Natural killer cell treated with Interleukin-12 subunit alpha and Interleukin-12 subunit beta and Interleukin-15 and Interleukin-18, amount 100 ng/mL, for 72 hours (primary cell): ENCODE measurements at regions not wholly inside any gene's neighbourhood (a gene's known extent, or its start where the extent isn't known, plus 50 kb on each side); places are given as distances from the start of the nearest gene placed in this dataset.
"Not testable (repeated sequence)": the region's sequence is repeated elsewhere in the genome, so short reads cannot be mapped to it uniquely, and the experiment has no call there.

Source experiments
- ATAC-seq, 2 donors: fragments of 150-1000 bp; cut with Tn5 transposase in 1 of 2; sonication (Bioruptor Pico), chemical (Tn5 transposase) in 1 of 2; 2 replicates each; pipeline ENCODE4 v1.10.0; 2021
- DNase-seq: peaks from one replicate; pipeline ENCODE4 v3.0.0; 2022; ENCODE audit warnings: low spot score
- H3K27ac Mint-ChIP-seq, 2 donors: 1 replicate in 1 of 2; 2 replicates in 1 of 2; pipeline ENCODE4 v1.8.0; 2022; ENCODE audit warnings: mixed read lengths in 2 of 2, mild to moderate bottlenecking in 1 of 2, moderate library complexity in 1 of 2
- H3K27me3 Mint-ChIP-seq, 2 donors: 1 replicate in 1 of 2; 2 replicates in 1 of 2; pipeline ENCODE4 v1.8.0; 2022; ENCODE audit warnings: mixed read lengths in 2 of 2
- H3K36me3 Mint-ChIP-seq: one replicate; pipeline ENCODE4 v1.8.0; 2022; ENCODE audit warnings: mixed read lengths
- H3K4me1 Mint-ChIP-seq, 2 donors: 1 replicate in 1 of 2; 2 replicates in 1 of 2; pipeline ENCODE4 v1.8.0; 2022; ENCODE audit warnings: low read depth in 2 of 2, mixed read lengths in 2 of 2, mild to moderate bottlenecking in 1 of 2
- H3K4me3 Mint-ChIP-seq: one replicate; pipeline ENCODE4 v1.8.0; 2022; ENCODE audit warnings: mixed read lengths
- H3K9me3 Mint-ChIP-seq: 2 replicates; pipeline ENCODE4 v1.8.0; 2022; ENCODE audit warnings: mixed read lengths

- DNase-seq: no peak
- ATAC-seq: no peak
- Mint-ChIP-seq H3K9me3 (no peaks in the 10 kb centered on the region), H3K27ac (no peak overlapping the region), H3K4me3 (no peak overlapping the region), H3K4me1 (no peaks in the 10 kb centered on the region), H3K27me3 (peaks cover 28 to 32% of the 10 kb centered on the region in 2 donors), H3K36me3 (no peaks in the 10 kb centered on the region)
These were observed 187.5 kb upstream of the HES1 start for GRCh38 chr3:193948459-193948858.

DNA sequence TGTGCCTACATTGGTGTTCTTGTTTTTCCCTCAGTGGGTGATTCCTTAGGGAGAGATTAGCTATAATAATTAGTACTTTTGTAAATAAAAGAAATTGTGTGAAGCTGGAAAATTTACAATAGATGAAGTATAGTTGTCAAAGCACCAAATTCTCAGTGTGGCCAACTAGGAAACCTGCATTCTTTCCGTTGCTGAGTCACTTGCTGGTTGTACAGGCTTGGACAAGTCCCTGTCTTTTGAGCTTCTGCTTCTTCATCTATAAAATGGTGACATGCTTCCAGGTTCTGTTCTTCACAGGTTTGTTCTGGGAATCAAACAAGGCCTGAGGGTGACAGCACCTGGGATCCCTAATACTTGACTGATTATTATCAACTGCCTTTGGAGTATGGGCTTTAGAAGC is 184.1 kb upstream of the HES1 start:
- DNase-seq (no peak), ATAC-seq (no peak)
- H3K36me3 Mint-ChIP-seq: peaks cover 18% of the 10 kb centered on the region
- H3K9me3 Mint-ChIP-seq: peaks cover 12% of the 10 kb centered on the region
- no peaks in the 10 kb centered on the region for H3K4me1 Mint-ChIP-seq
- peaks cover 35 to 50% of the 10 kb centered on the region in 2 donors for H3K27me3 Mint-ChIP-seq
- H3K4me3 Mint-ChIP-seq: no peak overlapping the region
- H3K27ac Mint-ChIP-seq: no peak overlapping the region

- H3K4me1 Mint-ChIP-seq: no peaks in the 10 kb centered on the region
- H3K27ac Mint-ChIP-seq: no peak overlapping the region
- DNase-seq: no peak
- H3K27me3 Mint-ChIP-seq: peaks cover 29 to 49% of the 10 kb centered on the region in 2 donors
- peaks cover 18% of the 10 kb centered on the region for H3K36me3 Mint-ChIP-seq
- ATAC-seq: no peak
- peaks cover 12% of the 10 kb centered on the region for H3K9me3 Mint-ChIP-seq
- H3K4me3 Mint-ChIP-seq: no peak overlapping the region
These were observed 181.2 kb upstream of the HES1 start for GRCh38 chr3:193954752-193955151.

- Mint-ChIP-seq H3K4me1 (no peaks in the 10 kb centered on the region), H3K4me3 (no peak overlapping the region), H3K9me3 (peaks cover 12% of the 10 kb centered on the region), H3K36me3 (peaks cover 18% of the 10 kb centered on the region), H3K27me3 (peaks cover 34 to 59% of the 10 kb centered on the region in 2 donors), H3K27ac (no peak overlapping the region)
- DNase-seq (no peak), ATAC-seq (no peak)
These were observed 180.2 kb upstream of the HES1 start for GRCh38 chr3:193955719-193956118.

- DNase-seq (no peak), ATAC-seq (no peak)
- Mint-ChIP-seq H3K4me1 (peaks cover 0 to 10% of the 10 kb centered on the region in 2 donors), H3K36me3 (peaks cover 10% of the 10 kb centered on the region), H3K4me3 (no peak overlapping the region), H3K27me3 (peaks cover 41 to 64% of the 10 kb centered on the region in 2 donors), H3K27ac (no peak overlapping the region), H3K9me3 (peaks cover 8% of the 10 kb centered on the region)
These were observed 176.1 kb upstream of the HES1 start for GRCh38 chr3:193959861-193960260.

DNA sequence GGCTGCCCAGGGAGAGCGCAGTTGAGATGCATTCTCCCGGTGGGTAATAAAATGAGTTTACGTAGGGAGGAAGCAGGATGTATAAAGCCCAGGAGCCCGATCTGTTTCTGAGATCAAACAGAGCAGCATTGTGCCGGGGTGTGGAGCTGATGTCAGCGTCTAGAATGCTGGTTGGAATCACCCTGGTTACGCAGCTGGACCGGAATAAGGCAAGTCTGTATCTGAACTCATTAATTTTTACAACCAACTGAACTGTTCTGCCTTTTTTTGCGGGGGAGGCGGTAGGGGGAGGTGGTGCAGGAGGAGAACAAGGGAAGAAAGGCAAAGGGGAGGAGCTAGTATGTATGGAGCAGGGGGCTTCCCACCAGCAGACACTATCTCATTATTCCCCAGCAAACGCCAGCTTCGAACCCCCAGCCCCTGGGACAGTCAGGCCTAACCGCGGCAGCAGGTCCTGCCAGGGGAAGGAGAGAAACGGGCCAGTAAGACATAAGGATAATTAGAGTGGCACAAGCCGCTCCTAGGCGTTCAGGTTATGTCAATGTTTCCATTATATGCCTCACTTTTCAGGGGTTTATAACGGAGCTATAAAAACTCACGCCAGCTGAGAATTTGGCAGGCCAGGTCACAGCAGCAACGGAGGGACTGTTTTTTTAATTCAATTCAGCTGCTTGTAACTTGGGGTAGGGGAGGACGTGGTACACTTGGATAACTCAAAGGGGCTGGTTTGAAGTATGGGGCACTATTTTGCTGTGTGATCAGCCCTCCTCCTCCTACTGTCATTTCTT is 175.3 kb upstream of the HES1 start:
- DNase-seq (no peak), ATAC-seq (no peak)
- Mint-ChIP-seq H3K9me3 (peaks cover 5% of the 10 kb centered on the region), H3K4me1 (peaks cover 0 to 10% of the 10 kb centered on the region in 2 donors), H3K27me3 (peaks cover 43 to 72% of the 10 kb centered on the region in 2 donors), H3K27ac (no peak overlapping the region), H3K36me3 (peaks cover 5% of the 10 kb centered on the region), H3K4me3 (no peak overlapping the region)

- H3K36me3 Mint-ChIP-seq: no peaks in the 10 kb centered on the region
- no peak for DNase-seq
- H3K27ac Mint-ChIP-seq: no peak overlapping the region
- H3K4me3 Mint-ChIP-seq: no peak overlapping the region
- peaks cover 0 to 10% of the 10 kb centered on the region in 2 donors for H3K4me1 Mint-ChIP-seq
- H3K27me3 Mint-ChIP-seq: peaks cover 43 to 73% of the 10 kb centered on the region in 2 donors
- no peak for ATAC-seq
- H3K9me3 Mint-ChIP-seq: no peaks in the 10 kb centered on the region
These were observed 172.8 kb upstream of the HES1 start for GRCh38 chr3:193962986-193963685.

GRCh38 chr3:193963808-193964516 is 172.0 kb upstream of the HES1 start:
- H3K27ac Mint-ChIP-seq: peak overlapping the region in 1 of 2 donors; percentile 38
- H3K4me3 Mint-ChIP-seq: peak overlapping the region; percentile 19
- H3K27me3 Mint-ChIP-seq: peaks cover 45 to 77% of the 10 kb centered on the region in 2 donors
- ATAC-seq (peak; percentile 83 to 93), DNase-seq (no peak)
- no peaks in the 10 kb centered on the region for H3K9me3 Mint-ChIP-seq
- H3K4me1 Mint-ChIP-seq: peaks cover 0 to 10% of the 10 kb centered on the region in 2 donors
- no peaks in the 10 kb centered on the region for H3K36me3 Mint-ChIP-seq

GRCh38 chr3:193964517-193964880 is 171.4 kb upstream of the HES1 start:
- ATAC-seq (no peak), DNase-seq (no peak)
- Mint-ChIP-seq H3K9me3 (no peaks in the 10 kb centered on the region), H3K27me3 (peaks cover 42 to 77% of the 10 kb centered on the region in 2 donors), H3K27ac (no peak overlapping the region), H3K36me3 (no peaks in the 10 kb centered on the region), H3K4me1 (peaks cover 0 to 10% of the 10 kb centered on the region in 2 donors), H3K4me3 (peak overlapping the region; percentile 19)

- peaks cover 45 to 89% of the 10 kb centered on the region in 2 donors for H3K27me3 Mint-ChIP-seq
These were observed 167.5 kb upstream of the HES1 start for GRCh38 chr3:193968380-193968974.

GRCh38 chr3:193970131-193970772 is 165.7 kb upstream of the HES1 start:
- H3K27me3 Mint-ChIP-seq: peaks cover 46 to 81% of the 10 kb centered on the region in 2 donors
- not testable (repeated sequence) for H3K4me1 Mint-ChIP-seq, DNase-seq, ATAC-seq, H3K36me3 Mint-ChIP-seq, H3K9me3 Mint-ChIP-seq, H3K4me3 Mint-ChIP-seq, H3K27ac Mint-ChIP-seq

More at GRCh38 chr3:193968380-193968974, 167.5 kb upstream of the HES1 start:
- ATAC-seq (no peak), DNase-seq (no peak)
- Mint-ChIP-seq H3K36me3 (no peaks in the 10 kb centered on the region), H3K27ac (no peak overlapping the region), H3K4me3 (no peak overlapping the region), H3K9me3 (no peaks in the 10 kb centered on the region), H3K4me1 (peaks cover 2 to 10% of the 10 kb centered on the region in 2 donors)

DNA sequence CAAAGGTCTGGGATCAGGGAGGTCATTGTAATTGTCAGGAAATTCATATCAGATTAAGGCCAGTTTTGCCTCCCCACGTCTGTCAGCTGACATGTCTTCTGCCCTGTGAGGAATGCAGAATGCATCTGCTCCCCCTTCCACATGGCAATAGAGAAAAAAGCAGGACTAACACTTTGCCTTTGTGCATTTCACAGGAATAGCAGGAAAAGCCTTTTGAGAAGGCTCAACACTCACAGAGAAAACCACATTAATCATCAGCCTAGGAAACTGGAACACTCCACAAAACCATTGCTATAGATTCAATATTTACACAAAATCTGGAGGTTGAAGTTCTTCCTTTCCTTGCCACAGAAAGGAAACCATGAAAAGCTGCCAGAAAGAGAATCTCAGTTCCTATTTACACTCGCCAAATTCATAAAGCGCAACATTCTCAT is 165.2 kb upstream of the HES1 start:
- Mint-ChIP-seq H3K27me3 (peaks cover 45 to 81% of the 10 kb centered on the region in 2 donors), H3K4me3 (no peak overlapping the region), H3K9me3 (no peaks in the 10 kb centered on the region), H3K27ac (no peak overlapping the region), H3K36me3 (no peaks in the 10 kb centered on the region), H3K4me1 (peaks cover 0 to 2% of the 10 kb centered on the region in 2 donors)
- DNase-seq (no peak), ATAC-seq (no peak)

DNA sequence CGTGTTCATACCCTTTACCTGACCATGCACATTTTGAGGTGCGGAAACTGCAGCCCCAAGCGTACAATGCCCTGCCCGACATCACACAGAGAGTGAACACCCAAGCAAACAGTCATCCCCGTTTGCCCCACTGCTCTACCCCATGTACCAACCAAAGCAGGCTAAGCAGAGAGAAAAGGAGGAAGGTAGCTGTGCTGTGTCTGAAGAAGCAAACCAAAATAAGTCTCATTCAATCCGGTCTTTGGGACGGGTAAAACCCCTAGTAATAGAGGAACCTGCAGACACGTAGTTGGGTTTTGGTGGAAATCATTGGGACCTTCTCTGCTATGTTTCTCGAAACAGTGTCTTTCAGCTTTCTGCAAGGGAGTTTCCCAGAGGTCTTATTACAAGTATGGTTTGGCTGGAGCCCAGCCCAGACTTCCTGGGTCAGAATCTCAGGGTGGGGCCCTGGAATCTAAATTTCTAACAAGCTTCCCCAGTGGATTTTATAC is 164.6 kb upstream of the HES1 start:
- H3K9me3 Mint-ChIP-seq: no peaks in the 10 kb centered on the region
- peaks cover 44 to 78% of the 10 kb centered on the region in 2 donors for H3K27me3 Mint-ChIP-seq
- no peaks in the 10 kb centered on the region for H3K36me3 Mint-ChIP-seq
- ATAC-seq (no peak), DNase-seq (no peak)
- H3K4me1 Mint-ChIP-seq: peaks cover 0 to 2% of the 10 kb centered on the region in 2 donors
- no peak overlapping the region for H3K27ac Mint-ChIP-seq
- H3K4me3 Mint-ChIP-seq: no peak overlapping the region
